ENCODE measurements at regions not wholly inside any gene's neighbourhood (a gene's known extent, or its start where the extent isn't known, plus 50 kb on each side); places are given as distances from the start of the nearest gene placed in this dataset.

- no peaks in the 10 kb centered on the region for H3K9me3 ChIP-seq (ENCODE audit: low read length)
- H3K9me2 ChIP-seq (replicated peaks; ENCODE audit: insufficient read depth, low read length), result no peaks in the 10 kb centered on the region
- no peak overlapping the region for H3K27ac ChIP-seq (ENCODE audit: low read length)
- H3K4me3 ChIP-seq (ENCODE audit: low read length), result no peak overlapping the region
- H3K36me3 ChIP-seq (ENCODE audit: insufficient read depth, low read length), result no peaks in the 10 kb centered on the region
- H3K9ac ChIP-seq (ENCODE audit: low read length), result no peak overlapping the region
- H4K20me1 ChIP-seq (ENCODE audit: insufficient read depth, low read depth, low read length), result no peaks in the 10 kb centered on the region
- H2AFZ ChIP-seq (ENCODE audit: low read length), result no peak overlapping the region
- no peaks in the 10 kb centered on the region for H3K79me2 ChIP-seq (ENCODE audit: low read length)
- no peaks in the 10 kb centered on the region for H3K27me3 ChIP-seq (ENCODE audit: low read length)
- DNase-seq, result no peak
- no peaks in the 10 kb centered on the region for H3K4me1 ChIP-seq (ENCODE audit: low read length)
- no peak overlapping the region for H3K4me2 ChIP-seq (ENCODE audit: low read depth, low read length, poor library complexity, severe bottlenecking)
Observed at GRCh38 chr10:71089162-71089561, 123.2 kb upstream of the UNC5B start.

- DNase-seq, result no peak
- no peaks in the 10 kb centered on the region for H3K4me1 ChIP-seq (ENCODE audit: low read length)
- no peaks in the 10 kb centered on the region for H4K20me1 ChIP-seq (ENCODE audit: insufficient read depth, low read depth, low read length)
- H2AFZ ChIP-seq (ENCODE audit: low read length), result no peak overlapping the region
- no peak overlapping the region for H3K4me2 ChIP-seq (ENCODE audit: low read depth, low read length, poor library complexity, severe bottlenecking)
- H3K9ac ChIP-seq (ENCODE audit: low read length), result no peak overlapping the region
- no peaks in the 10 kb centered on the region for H3K9me2 ChIP-seq (replicated peaks; ENCODE audit: insufficient read depth, low read length)
- no peak overlapping the region for H3K27ac ChIP-seq (ENCODE audit: low read length)
- H3K4me3 ChIP-seq (ENCODE audit: low read length), result no peak overlapping the region
- H3K36me3 ChIP-seq (ENCODE audit: insufficient read depth, low read length), result no peaks in the 10 kb centered on the region
- H3K79me2 ChIP-seq (ENCODE audit: low read length), result no peaks in the 10 kb centered on the region
- no peaks in the 10 kb centered on the region for H3K9me3 ChIP-seq (ENCODE audit: low read length)
- no peaks in the 10 kb centered on the region for H3K27me3 ChIP-seq (ENCODE audit: low read length)
Observed at GRCh38 chr10:71090330-71090729, 122.0 kb upstream of the UNC5B start.

- Histone ChIP-seq H3K9me2 (replicated peaks; ENCODE audit: insufficient read depth, low read length) (no peaks in the 10 kb centered on the region), H2AFZ (ENCODE audit: low read length) (no peak overlapping the region), H3K9ac (ENCODE audit: low read length) (no peak overlapping the region), H3K27me3 (ENCODE audit: low read length) (no peaks in the 10 kb centered on the region), H3K27ac (ENCODE audit: low read length) (no peak overlapping the region), H3K4me2 (ENCODE audit: low read depth, low read length, poor library complexity, severe bottlenecking) (no peak overlapping the region), H3K36me3 (ENCODE audit: insufficient read depth, low read length) (no peaks in the 10 kb centered on the region), H3K4me3 (ENCODE audit: low read length) (no peak overlapping the region), H3K79me2 (ENCODE audit: low read length) (no peaks in the 10 kb centered on the region), H3K4me1 (ENCODE audit: low read length) (no peaks in the 10 kb centered on the region), H4K20me1 (ENCODE audit: insufficient read depth, low read depth, low read length) (no peaks in the 10 kb centered on the region), H3K9me3 (ENCODE audit: low read length) (no peaks in the 10 kb centered on the region)
- no peak for DNase-seq
Observed at GRCh38 chr10:71090801-71091200, 121.6 kb upstream of the UNC5B start.

GRCh38 chr10:71092812-71093401, 119.5 kb upstream of the UNC5B start:
- Histone ChIP-seq H3K4me2 (ENCODE audit: low read depth, low read length, poor library complexity, severe bottlenecking) (no peak overlapping the region), H2AFZ (ENCODE audit: low read length) (no peak overlapping the region), H3K27ac (ENCODE audit: low read length) (no peak overlapping the region), H3K36me3 (ENCODE audit: insufficient read depth, low read length) (no peaks in the 10 kb centered on the region), H3K4me3 (ENCODE audit: low read length) (no peak overlapping the region), H3K9ac (ENCODE audit: low read length) (no peak overlapping the region), H4K20me1 (ENCODE audit: insufficient read depth, low read depth, low read length) (no peaks in the 10 kb centered on the region), H3K4me1 (ENCODE audit: low read length) (no peaks in the 10 kb centered on the region), H3K9me3 (ENCODE audit: low read length) (no peaks in the 10 kb centered on the region), H3K27me3 (ENCODE audit: low read length) (no peaks in the 10 kb centered on the region), H3K79me2 (ENCODE audit: low read length) (no peaks in the 10 kb centered on the region), H3K9me2 (replicated peaks; ENCODE audit: insufficient read depth, low read length) (no peaks in the 10 kb centered on the region)
- DNase-seq, result no peak

GRCh38 chr10:71093531-71093930, 118.8 kb upstream of the UNC5B start:
- H2AFZ ChIP-seq (ENCODE audit: low read length), result no peak overlapping the region
- H3K27ac ChIP-seq (ENCODE audit: low read length), result no peak overlapping the region
- H3K4me1 ChIP-seq (ENCODE audit: low read length), result no peaks in the 10 kb centered on the region
- no peak overlapping the region for H3K4me3 ChIP-seq (ENCODE audit: low read length)
- no peaks in the 10 kb centered on the region for H3K9me3 ChIP-seq (ENCODE audit: low read length)
- no peaks in the 10 kb centered on the region for H3K9me2 ChIP-seq (replicated peaks; ENCODE audit: insufficient read depth, low read length)
- no peak overlapping the region for H3K4me2 ChIP-seq (ENCODE audit: low read depth, low read length, poor library complexity, severe bottlenecking)
- H3K79me2 ChIP-seq (ENCODE audit: low read length), result no peaks in the 10 kb centered on the region
- H3K27me3 ChIP-seq (ENCODE audit: low read length), result no peaks in the 10 kb centered on the region
- H4K20me1 ChIP-seq (ENCODE audit: insufficient read depth, low read depth, low read length), result no peaks in the 10 kb centered on the region
- H3K36me3 ChIP-seq (ENCODE audit: insufficient read depth, low read length), result no peaks in the 10 kb centered on the region
- no peak for DNase-seq
- no peak overlapping the region for H3K9ac ChIP-seq (ENCODE audit: low read length)

- no peak overlapping the region for H3K9ac ChIP-seq (ENCODE audit: low read length)
- no peaks in the 10 kb centered on the region for H3K9me2 ChIP-seq (replicated peaks; ENCODE audit: insufficient read depth, low read length)
- H3K9me3 ChIP-seq (ENCODE audit: low read length), result no peaks in the 10 kb centered on the region
- no peaks in the 10 kb centered on the region for H4K20me1 ChIP-seq (ENCODE audit: insufficient read depth, low read depth, low read length)
- no peak for DNase-seq
- H3K36me3 ChIP-seq (ENCODE audit: insufficient read depth, low read length), result no peaks in the 10 kb centered on the region
- no peaks in the 10 kb centered on the region for H3K79me2 ChIP-seq (ENCODE audit: low read length)
- H3K4me3 ChIP-seq (ENCODE audit: low read length), result no peak overlapping the region
- no peak overlapping the region for H2AFZ ChIP-seq (ENCODE audit: low read length)
- H3K27me3 ChIP-seq (ENCODE audit: low read length), result no peaks in the 10 kb centered on the region
- no peak overlapping the region for H3K4me2 ChIP-seq (ENCODE audit: low read depth, low read length, poor library complexity, severe bottlenecking)
- no peaks in the 10 kb centered on the region for H3K4me1 ChIP-seq (ENCODE audit: low read length)
- H3K27ac ChIP-seq (ENCODE audit: low read length), result no peak overlapping the region
Observed at GRCh38 chr10:71094712-71095390, 117.5 kb upstream of the UNC5B start.

GRCh38 chr10:71099731-71100361, 112.5 kb upstream of the UNC5B start:
- Histone ChIP-seq H3K9me2 (replicated peaks; ENCODE audit: insufficient read depth, low read length) (no peaks in the 10 kb centered on the region), H3K27me3 (ENCODE audit: low read length) (no peaks in the 10 kb centered on the region), H3K4me2 (ENCODE audit: low read depth, low read length, poor library complexity, severe bottlenecking) (no peak overlapping the region), H4K20me1 (ENCODE audit: insufficient read depth, low read depth, low read length) (no peaks in the 10 kb centered on the region), H3K27ac (ENCODE audit: low read length) (no peak overlapping the region), H3K4me1 (ENCODE audit: low read length) (no peaks in the 10 kb centered on the region), H3K36me3 (ENCODE audit: insufficient read depth, low read length) (no peaks in the 10 kb centered on the region), H3K4me3 (ENCODE audit: low read length) (no peak overlapping the region), H2AFZ (ENCODE audit: low read length) (no peak overlapping the region), H3K9ac (ENCODE audit: low read length) (no peak overlapping the region), H3K79me2 (ENCODE audit: low read length) (no peaks in the 10 kb centered on the region), H3K9me3 (ENCODE audit: low read length) (no peaks in the 10 kb centered on the region)
- DNase-seq, result no peak

GRCh38 chr10:71103961-71104360, 108.4 kb upstream of the UNC5B start:
- Histone ChIP-seq H3K36me3 (ENCODE audit: insufficient read depth, low read length) (no peaks in the 10 kb centered on the region), H4K20me1 (ENCODE audit: insufficient read depth, low read depth, low read length) (no peaks in the 10 kb centered on the region), H3K9me2 (replicated peaks; ENCODE audit: insufficient read depth, low read length) (no peaks in the 10 kb centered on the region), H3K4me1 (ENCODE audit: low read length) (peaks cover 3% of the 10 kb centered on the region; the same call in 1 of the 2 replicates), H3K27me3 (ENCODE audit: low read length) (no peaks in the 10 kb centered on the region), H2AFZ (ENCODE audit: low read length) (no peak overlapping the region), H3K79me2 (ENCODE audit: low read length) (no peaks in the 10 kb centered on the region), H3K4me3 (ENCODE audit: low read length) (no peak overlapping the region), H3K4me2 (ENCODE audit: low read depth, low read length, poor library complexity, severe bottlenecking) (no peak overlapping the region), H3K27ac (ENCODE audit: low read length) (no peak overlapping the region), H3K9me3 (ENCODE audit: low read length) (no peaks in the 10 kb centered on the region), H3K9ac (ENCODE audit: low read length) (no peak overlapping the region)
- DNase-seq, result no peak

All from Karpas-422 (cell line).